Liver (tissue), 8 donors: ENCODE measurements at regions not wholly inside any gene's neighbourhood (a gene's known extent, or its start where the extent isn't known, plus 50 kb on each side); places are given as distances from the start of the nearest gene placed in this dataset.

ENCODE experiments used
- DNase-seq: peaks from one replicate; pipeline ENCODE4 v3.0.0-alpha.2; 2017; ENCODE audit warnings: low spot score
- H3K27ac ChIP-seq, 2 donors: one replicate each; pipeline ENCODE4 v1.7.0; 2013; ENCODE audit warnings: inconsistent platforms in 2 of 2, low read length in 2 of 2, control low read depth in 1 of 2, low read depth in 1 of 2, mild to moderate bottlenecking in 1 of 2
- H3K27me3 ChIP-seq, 4 donors: one replicate each; pipeline versions ENCODE4 v1.6.1 to v1.7.0; 2013; ENCODE audit warnings: low read length in 3 of 4, inconsistent platforms in 1 of 4, mild to moderate bottlenecking in 1 of 4, moderate library complexity in 1 of 4; ENCODE audit not compliant: control insufficient read depth in 4 of 4, insufficient read depth in 4 of 4
- H3K36me3 ChIP-seq, 4 donors: one replicate each; pipeline versions ENCODE4 v1.6.1 to v1.7.0; 2013; ENCODE audit warnings: low read length in 3 of 4, mild to moderate bottlenecking in 3 of 4, low read depth in 1 of 4, moderate library complexity in 1 of 4; ENCODE audit not compliant: control insufficient read depth in 4 of 4, insufficient read depth in 3 of 4
- H3K4me1 ChIP-seq, 4 donors: one replicate each; pipeline versions ENCODE4 v1.6.1 to v1.7.0; 2013; ENCODE audit warnings: low read length in 3 of 4, mild to moderate bottlenecking in 3 of 4, moderate library complexity in 1 of 4; ENCODE audit not compliant: control insufficient read depth in 4 of 4, insufficient read depth in 4 of 4
- H3K4me3 ChIP-seq, 3 donors: one replicate each; pipeline versions ENCODE4 v1.6.1 to v1.7.0; 2013; ENCODE audit warnings: low read length in 3 of 3, control low read depth in 1 of 3, low read depth in 1 of 3, mild to moderate bottlenecking in 1 of 3
- H3K9ac ChIP-seq, 2 donors: one replicate each; pipeline ENCODE4 v1.7.0; 2013; ENCODE audit warnings: low read length in 2 of 2, mild to moderate bottlenecking in 2 of 2, moderate library complexity in 2 of 2, control low read depth in 1 of 2, low read depth in 1 of 2
- H3K9me3 ChIP-seq, 4 donors: one replicate each; pipeline versions ENCODE4 v1.6.1 to v1.7.0; 2013; ENCODE audit warnings: low read length in 3 of 4; ENCODE audit not compliant: control insufficient read depth in 4 of 4
- ATF3 ChIP-seq: IDR thresholded peaks from 2 replicates; pipeline ENCODE4 v1.6.1; 2016; ENCODE audit warnings: antibody characterized with exemption
- CTCF ChIP-seq: fragments of 150-350 bp; IDR thresholded peaks from 2 replicates; pipeline ENCODE4 v1.5.1; 2017; ENCODE audit warnings: improper control_type of control experiment, low read depth, low read length; ENCODE audit not compliant: missing input control
- EGR1 ChIP-seq, 2 donors: IDR thresholded peaks; 2 replicates each; pipeline ENCODE4 v1.6.1; 2016 to 2018; ENCODE audit warnings: antibody characterized with exemption in 2 of 2, low read depth in 2 of 2
- FOXA1 ChIP-seq: IDR thresholded peaks from 2 replicates; pipeline ENCODE4 v1.6.1; 2016; ENCODE audit warnings: antibody characterized with exemption
- FOXA2 ChIP-seq: IDR thresholded peaks from 2 replicates; pipeline ENCODE4 v1.6.1; 2016; ENCODE audit warnings: antibody characterized with exemption
- GABPA ChIP-seq, 2 donors: IDR thresholded peaks in 1 of 2; conservative IDR thresholded peaks in 1 of 2; 2 replicates each; pipeline ENCODE4 v1.6.1; 2016; ENCODE audit warnings: antibody characterized with exemption in 2 of 2, mild to moderate bottlenecking in 1 of 2, moderate library complexity in 1 of 2
- HNF4A ChIP-seq, 2 donors: conservative IDR thresholded peaks; 2 replicates each; pipeline ENCODE4 v1.6.1; 2016; ENCODE audit warnings: antibody characterized with exemption in 2 of 2, mild to moderate bottlenecking in 2 of 2
- HNF4G ChIP-seq: IDR thresholded peaks from 2 replicates; pipeline ENCODE4 v1.6.1; 2016; ENCODE audit warnings: antibody characterized with exemption
- JUND ChIP-seq, 2 donors: IDR thresholded peaks; 2 replicates each; pipeline ENCODE4 v1.6.1; 2016; ENCODE audit warnings: antibody characterized with exemption in 2 of 2
- MAX ChIP-seq: IDR thresholded peaks from 2 replicates; pipeline ENCODE4 v1.6.1; 2016; ENCODE audit warnings: antibody characterized with exemption
- NR2F2 ChIP-seq: IDR thresholded peaks from 2 replicates; pipeline ENCODE4 v1.6.1; 2016; ENCODE audit warnings: antibody characterized with exemption
- RAD21 ChIP-seq, 2 donors: IDR thresholded peaks; 2 replicates each; pipeline ENCODE4 v1.6.1; 2016; ENCODE audit warnings: antibody characterized with exemption in 2 of 2, mild to moderate bottlenecking in 2 of 2
- RXRA ChIP-seq, 2 donors: IDR thresholded peaks; 2 replicates each; pipeline ENCODE4 v1.6.1; 2017 to 2018; ENCODE audit warnings: antibody characterized with exemption in 2 of 2, mild to moderate bottlenecking in 1 of 2
- SP1 ChIP-seq: IDR thresholded peaks from 2 replicates; pipeline ENCODE4 v1.6.1; 2018; ENCODE audit warnings: antibody characterized with exemption, mild to moderate bottlenecking
- TAF1 ChIP-seq: conservative IDR thresholded peaks from 2 replicates; pipeline ENCODE4 v1.6.1; 2016; ENCODE audit warnings: antibody characterized with exemption, mild to moderate bottlenecking
- YY1 ChIP-seq: IDR thresholded peaks from 2 replicates; pipeline ENCODE4 v1.6.1; 2016; ENCODE audit warnings: antibody characterized with exemption, mild to moderate bottlenecking
- ZBTB33 ChIP-seq: IDR thresholded peaks from 2 replicates; pipeline ENCODE4 v1.6.1; 2016; ENCODE audit warnings: antibody characterized with exemption
- WGBS: extraction: QIAGEN DNeasy Blood & Tissue Kit; methylation state at CpG from one replicate; pipeline ENCODE4 v1.1.7; 2013; 5-methylcytosine and 5-hydroxymethylcytosine counted together
- TF ChIP-seq, protein P1 (sequence below): IDR thresholded peaks from 2 replicates; pipeline ENCODE4 v1.6.1; 2016; ENCODE audit warnings: antibody characterized with exemption, mild to moderate bottlenecking
- donor health status: healthy.
- donor health status: healthy.
- donor health status: healthy.
- donor health status: healthy.
- donor health status: healthy.

- Histone ChIP-seq H3K36me3 (no peaks in the 10 kb centered on the region), H3K27me3 (no peaks in the 10 kb centered on the region), H3K27ac (no peak overlapping the region), H3K4me1 (no peaks in the 10 kb centered on the region), H3K9ac (no peak overlapping the region), H3K9me3 (no peaks in the 10 kb centered on the region), H3K4me3 (no peak overlapping the region)
- WGBS, result 3% methylated on average over 2 of the region's 2 CpGs
- DNase-seq, result no peak
- peak in 1 of 2 donors; percentile 5 for TF ChIP-seq HNF4A (conservative IDR thresholded peaks at IDR 0.05)
- TF ChIP-seq EGR1 (IDR thresholded peaks at IDR 0.05; ENCODE audit: low read depth in 2 of 2), result no peak
- peak; percentile 80 for TF ChIP-seq CTCF
- peak; percentile 98 for TF ChIP-seq RAD21 (IDR thresholded peaks at IDR 0.05)
Observed at GRCh38 chr6:85923013-85923430, 280.3 kb upstream of the SYNCRIP start.

DNA sequence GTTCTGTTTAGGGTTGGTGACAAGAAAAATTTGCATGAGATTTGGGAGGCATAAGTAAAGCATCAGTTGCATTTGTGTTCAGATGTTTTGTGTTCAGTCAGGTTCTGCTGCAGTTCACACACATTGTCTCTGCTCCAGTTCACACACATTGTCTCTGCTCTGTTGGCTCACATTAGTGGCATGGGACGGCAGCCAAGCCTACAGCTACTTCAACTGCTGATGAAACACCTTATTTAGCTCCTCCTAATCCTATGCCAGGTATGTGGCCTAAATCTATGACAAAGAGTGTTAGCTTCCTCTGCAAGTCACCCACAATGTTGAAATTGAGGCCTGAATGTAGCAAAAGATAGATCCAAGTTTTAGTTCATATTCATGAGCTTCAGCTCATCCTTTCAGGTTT, 278.1 kb upstream of the SYNCRIP start:
- Histone ChIP-seq H3K9ac (no peak overlapping the region), H3K36me3 (no peaks in the 10 kb centered on the region), H3K4me1 (no peaks in the 10 kb centered on the region), H3K4me3 (no peak overlapping the region), H3K9me3 (no peaks in the 10 kb centered on the region), H3K27me3 (no peaks in the 10 kb centered on the region), H3K27ac (no peak overlapping the region)
- no peak for DNase-seq
- 30% methylated on average over 1 of the region's 1 CpG for WGBS
- TF ChIP-seq TAF1 (no peak), ATF3 (no peak), GABPA (IDR thresholded peaks at IDR 0.05 in 1 of 2, conservative IDR thresholded peaks at IDR 0.05 in 1 of 2) (no peak), CTCF (no peak), EGR1 (IDR thresholded peaks at IDR 0.05; ENCODE audit: low read depth in 2 of 2) (no peak), FOXA2 (no peak), FOXA1 (no peak), HNF4A (conservative IDR thresholded peaks at IDR 0.05) (no peak), HNF4G (no peak), JUND (IDR thresholded peaks at IDR 0.05) (no peak), RAD21 (IDR thresholded peaks at IDR 0.05) (no peak), RXRA (IDR thresholded peaks at IDR 0.05) (no peak), SP1 (no peak), MAX (no peak), NR2F2 (no peak), ZBTB33 (no peak), YY1 (no peak)
- TF ChIP-seq, protein P1, sequence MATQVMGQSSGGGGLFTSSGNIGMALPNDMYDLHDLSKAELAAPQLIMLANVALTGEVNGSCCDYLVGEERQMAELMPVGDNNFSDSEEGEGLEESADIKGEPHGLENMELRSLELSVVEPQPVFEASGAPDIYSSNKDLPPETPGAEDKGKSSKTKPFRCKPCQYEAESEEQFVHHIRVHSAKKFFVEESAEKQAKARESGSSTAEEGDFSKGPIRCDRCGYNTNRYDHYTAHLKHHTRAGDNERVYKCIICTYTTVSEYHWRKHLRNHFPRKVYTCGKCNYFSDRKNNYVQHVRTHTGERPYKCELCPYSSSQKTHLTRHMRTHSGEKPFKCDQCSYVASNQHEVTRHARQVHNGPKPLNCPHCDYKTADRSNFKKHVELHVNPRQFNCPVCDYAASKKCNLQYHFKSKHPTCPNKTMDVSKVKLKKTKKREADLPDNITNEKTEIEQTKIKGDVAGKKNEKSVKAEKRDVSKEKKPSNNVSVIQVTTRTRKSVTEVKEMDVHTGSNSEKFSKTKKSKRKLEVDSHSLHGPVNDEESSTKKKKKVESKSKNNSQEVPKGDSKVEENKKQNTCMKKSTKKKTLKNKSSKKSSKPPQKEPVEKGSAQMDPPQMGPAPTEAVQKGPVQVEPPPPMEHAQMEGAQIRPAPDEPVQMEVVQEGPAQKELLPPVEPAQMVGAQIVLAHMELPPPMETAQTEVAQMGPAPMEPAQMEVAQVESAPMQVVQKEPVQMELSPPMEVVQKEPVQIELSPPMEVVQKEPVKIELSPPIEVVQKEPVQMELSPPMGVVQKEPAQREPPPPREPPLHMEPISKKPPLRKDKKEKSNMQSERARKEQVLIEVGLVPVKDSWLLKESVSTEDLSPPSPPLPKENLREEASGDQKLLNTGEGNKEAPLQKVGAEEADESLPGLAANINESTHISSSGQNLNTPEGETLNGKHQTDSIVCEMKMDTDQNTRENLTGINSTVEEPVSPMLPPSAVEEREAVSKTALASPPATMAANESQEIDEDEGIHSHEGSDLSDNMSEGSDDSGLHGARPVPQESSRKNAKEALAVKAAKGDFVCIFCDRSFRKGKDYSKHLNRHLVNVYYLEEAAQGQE, result no peak
